ENCODE measurements at regions not wholly inside any gene's neighbourhood (a gene's known extent, or its start where the extent isn't known, plus 50 kb on each side); places are given as distances from the start of the nearest gene placed in this dataset.

- Histone ChIP-seq H3K9me3 (ENCODE audit: control insufficient read depth, low read length) (no peaks in the 10 kb centered on the region), H3K27ac (no peak overlapping the region), H3K27me3 (ENCODE audit: control insufficient read depth, insufficient read depth, low read length) (no peaks in the 10 kb centered on the region), H3K4me1 (no peaks in the 10 kb centered on the region), H3K4me2 (ENCODE audit: low read length) (no peak overlapping the region), H3K9ac (no peak overlapping the region), H3K4me3 (ENCODE audit: low read depth, low read length) (no peak overlapping the region), H3K36me3 (ENCODE audit: control insufficient read depth, insufficient read depth, low read length) (no peaks in the 10 kb centered on the region), H2AFZ (no peak overlapping the region), H3K79me2 (no peaks in the 10 kb centered on the region)
- TF ChIP-seq, protein P1, sequence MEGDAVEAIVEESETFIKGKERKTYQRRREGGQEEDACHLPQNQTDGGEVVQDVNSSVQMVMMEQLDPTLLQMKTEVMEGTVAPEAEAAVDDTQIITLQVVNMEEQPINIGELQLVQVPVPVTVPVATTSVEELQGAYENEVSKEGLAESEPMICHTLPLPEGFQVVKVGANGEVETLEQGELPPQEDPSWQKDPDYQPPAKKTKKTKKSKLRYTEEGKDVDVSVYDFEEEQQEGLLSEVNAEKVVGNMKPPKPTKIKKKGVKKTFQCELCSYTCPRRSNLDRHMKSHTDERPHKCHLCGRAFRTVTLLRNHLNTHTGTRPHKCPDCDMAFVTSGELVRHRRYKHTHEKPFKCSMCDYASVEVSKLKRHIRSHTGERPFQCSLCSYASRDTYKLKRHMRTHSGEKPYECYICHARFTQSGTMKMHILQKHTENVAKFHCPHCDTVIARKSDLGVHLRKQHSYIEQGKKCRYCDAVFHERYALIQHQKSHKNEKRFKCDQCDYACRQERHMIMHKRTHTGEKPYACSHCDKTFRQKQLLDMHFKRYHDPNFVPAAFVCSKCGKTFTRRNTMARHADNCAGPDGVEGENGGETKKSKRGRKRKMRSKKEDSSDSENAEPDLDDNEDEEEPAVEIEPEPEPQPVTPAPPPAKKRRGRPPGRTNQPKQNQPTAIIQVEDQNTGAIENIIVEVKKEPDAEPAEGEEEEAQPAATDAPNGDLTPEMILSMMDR (IDR thresholded peaks at IDR 0.05) = no peak
Observed at GRCh38 chr14:98513558-98513957, 758.4 kb downstream of the BCL11B start.

- TF ChIP-seq, protein P1 (IDR thresholded peaks at IDR 0.05) = no peak
Observed at GRCh38 chr14:98514016-98514415, 758.0 kb downstream of the BCL11B start.

GRCh38 chr14:98536256-98536655 lies 735.7 kb downstream of the BCL11B start:
- no peak overlapping the region for H3K4me3 ChIP-seq (ENCODE audit: low read depth, low read length)
- TF ChIP-seq, protein P1 (IDR thresholded peaks at IDR 0.05) = no peak

More at GRCh38 chr14:98514016-98514415, 758.0 kb downstream of the BCL11B start:
- H3K4me2 ChIP-seq (ENCODE audit: low read length) = no peak overlapping the region
- no peaks in the 10 kb centered on the region for H3K4me1 ChIP-seq
- no peaks in the 10 kb centered on the region for H3K27me3 ChIP-seq (ENCODE audit: control insufficient read depth, insufficient read depth, low read length)
- no peaks in the 10 kb centered on the region for H3K9me3 ChIP-seq (ENCODE audit: control insufficient read depth, low read length)
- no peak overlapping the region for H3K9ac ChIP-seq
- no peaks in the 10 kb centered on the region for H3K36me3 ChIP-seq (ENCODE audit: control insufficient read depth, insufficient read depth, low read length)
- H3K27ac ChIP-seq = no peak overlapping the region
- H3K79me2 ChIP-seq = no peaks in the 10 kb centered on the region
- H2AFZ ChIP-seq = no peak overlapping the region
- H3K4me3 ChIP-seq (ENCODE audit: low read depth, low read length) = no peak overlapping the region

GRCh38 chr14:98542316-98542715 lies 729.7 kb downstream of the BCL11B start:
- Histone ChIP-seq H3K9ac (no peak overlapping the region), H3K27ac (no peak overlapping the region), H3K4me3 (ENCODE audit: low read depth, low read length) (no peak overlapping the region)

More at GRCh38 chr14:98536256-98536655, 735.7 kb downstream of the BCL11B start:
- H3K27ac ChIP-seq = no peak overlapping the region
- no peaks in the 10 kb centered on the region for H3K9me3 ChIP-seq (ENCODE audit: control insufficient read depth, low read length)
- no peak overlapping the region for H3K4me2 ChIP-seq (ENCODE audit: low read length)
- no peaks in the 10 kb centered on the region for H3K79me2 ChIP-seq
- H3K27me3 ChIP-seq (ENCODE audit: control insufficient read depth, insufficient read depth, low read length) = no peaks in the 10 kb centered on the region
- no peak overlapping the region for H3K9ac ChIP-seq
- H3K36me3 ChIP-seq (ENCODE audit: control insufficient read depth, insufficient read depth, low read length) = no peaks in the 10 kb centered on the region
- no peak overlapping the region for H2AFZ ChIP-seq
- no peaks in the 10 kb centered on the region for H3K4me1 ChIP-seq

GRCh38 chr14:98543074-98543473 lies 728.9 kb downstream of the BCL11B start:
- H3K27ac ChIP-seq = no peak overlapping the region
- H3K4me2 ChIP-seq (ENCODE audit: low read length) = no peak overlapping the region
- TF ChIP-seq, protein P1 (IDR thresholded peaks at IDR 0.05) = no peak

More at GRCh38 chr14:98542316-98542715, 729.7 kb downstream of the BCL11B start:
- Histone ChIP-seq H3K9me3 (ENCODE audit: control insufficient read depth, low read length) (no peaks in the 10 kb centered on the region), H3K36me3 (ENCODE audit: control insufficient read depth, insufficient read depth, low read length) (no peaks in the 10 kb centered on the region), H3K27me3 (ENCODE audit: control insufficient read depth, insufficient read depth, low read length) (no peaks in the 10 kb centered on the region), H3K79me2 (no peaks in the 10 kb centered on the region), H3K4me1 (no peaks in the 10 kb centered on the region), H3K4me2 (ENCODE audit: low read length) (no peak overlapping the region), H2AFZ (no peak overlapping the region)
- TF ChIP-seq, protein P1 (IDR thresholded peaks at IDR 0.05) = no peak

More at GRCh38 chr14:98543074-98543473, 728.9 kb downstream of the BCL11B start:
- Histone ChIP-seq H3K4me3 (ENCODE audit: low read depth, low read length) (no peak overlapping the region), H3K9me3 (ENCODE audit: control insufficient read depth, low read length) (no peaks in the 10 kb centered on the region), H2AFZ (no peak overlapping the region), H3K36me3 (ENCODE audit: control insufficient read depth, insufficient read depth, low read length) (no peaks in the 10 kb centered on the region), H3K27me3 (ENCODE audit: control insufficient read depth, insufficient read depth, low read length) (no peaks in the 10 kb centered on the region), H3K79me2 (no peaks in the 10 kb centered on the region), H3K4me1 (no peaks in the 10 kb centered on the region), H3K9ac (no peak overlapping the region)
